GM18517 (cell line): ENCODE measurements at regions not wholly inside any gene's neighbourhood (a gene's known extent, or its start where the extent isn't known, plus 50 kb on each side); places are given as distances from the start of the nearest gene placed in this dataset.

Source experiments
- ATAC-seq: cut with Tn5 transposase; IDR thresholded peaks from one replicate; pipeline ENCODE4 v1.9.1; 2021; ENCODE audit warnings: mild to moderate bottlenecking, moderate library complexity; ENCODE audit not compliant: unreplicated experiment

DNA sequence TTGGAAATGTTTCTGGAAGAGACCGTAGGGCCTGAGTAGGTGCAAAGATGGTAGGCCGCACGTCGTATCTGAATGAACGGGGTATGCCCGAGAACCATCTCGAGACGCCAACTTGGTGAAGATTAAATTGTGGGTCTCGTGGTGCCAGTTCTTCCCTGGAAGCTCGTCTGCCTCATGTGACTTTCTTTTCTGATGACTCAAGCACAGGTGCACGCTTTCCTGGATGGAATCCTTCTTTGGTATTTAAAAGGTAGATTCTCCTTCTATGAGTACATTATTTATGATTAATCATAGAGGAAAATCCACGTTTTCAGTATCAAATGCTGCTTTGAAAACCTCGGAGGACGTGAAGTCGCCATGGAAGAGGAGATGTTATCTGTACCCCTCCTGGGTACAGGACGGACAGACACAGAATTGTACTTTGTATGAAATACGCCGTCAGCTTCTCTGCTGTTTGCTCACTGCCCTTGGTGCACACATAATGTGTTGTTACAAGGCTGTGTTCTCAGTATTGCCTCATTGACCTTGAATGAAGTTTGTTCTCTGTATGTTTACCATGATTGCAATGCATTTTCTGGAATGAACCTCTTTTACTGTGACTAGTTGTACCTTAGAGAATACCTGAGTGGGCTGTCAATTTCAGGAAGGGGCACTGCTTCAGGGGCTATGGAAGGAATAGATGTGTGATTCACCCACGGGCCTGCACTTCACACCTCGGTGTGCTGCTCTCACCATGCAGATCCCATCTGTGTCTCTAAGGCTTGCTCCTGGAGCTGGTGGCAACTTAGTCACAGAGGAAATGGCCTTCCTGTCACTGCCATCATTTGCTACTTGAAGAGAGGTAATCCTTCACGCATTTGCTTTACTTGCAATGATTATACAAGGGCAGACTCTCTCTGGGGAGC is 137.3 kb upstream of the RTL1 start:
- ATAC-seq: no peak

DNA sequence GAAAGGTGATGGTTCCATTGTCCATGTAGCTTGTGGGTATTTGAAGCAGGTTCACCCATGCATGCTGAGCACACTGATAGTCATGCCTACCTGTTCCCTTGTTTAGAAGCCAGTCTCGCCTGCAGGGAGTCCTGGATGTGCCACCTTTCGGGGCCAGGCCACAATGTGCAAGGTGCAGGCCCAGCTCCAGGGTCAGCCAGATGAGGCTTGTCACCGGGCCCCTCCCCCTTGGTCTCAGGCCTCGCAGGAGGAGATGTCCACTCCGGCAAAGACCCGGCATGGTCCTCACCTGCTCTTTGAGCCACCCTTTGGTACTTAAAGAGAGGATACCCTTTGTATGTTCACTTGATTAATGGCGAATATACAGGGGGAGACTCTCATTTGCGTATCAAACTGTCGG is 140.4 kb upstream of the RTL1 start:
- ATAC-seq: no peak

DNA sequence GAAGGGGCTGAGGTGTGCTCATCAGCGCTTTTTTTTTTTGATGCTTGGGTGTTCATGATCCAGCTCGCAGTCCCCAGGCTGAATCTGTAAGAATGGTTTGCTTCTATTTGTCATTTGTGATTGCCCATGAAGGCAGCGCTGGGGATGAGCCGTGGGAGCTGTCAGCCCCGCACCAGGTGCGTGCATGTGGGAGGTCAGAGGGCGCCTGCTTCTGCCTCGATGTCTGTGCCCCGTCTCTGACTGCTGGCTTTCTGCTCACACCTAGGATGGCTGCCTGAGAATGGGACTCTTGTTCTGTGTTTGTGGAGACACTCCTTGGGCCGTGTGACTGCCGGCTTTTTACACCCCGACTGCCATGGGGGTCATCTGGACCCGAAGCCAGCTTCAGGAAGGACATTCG is 141.2 kb upstream of the RTL1 start:
- no peak for ATAC-seq

DNA sequence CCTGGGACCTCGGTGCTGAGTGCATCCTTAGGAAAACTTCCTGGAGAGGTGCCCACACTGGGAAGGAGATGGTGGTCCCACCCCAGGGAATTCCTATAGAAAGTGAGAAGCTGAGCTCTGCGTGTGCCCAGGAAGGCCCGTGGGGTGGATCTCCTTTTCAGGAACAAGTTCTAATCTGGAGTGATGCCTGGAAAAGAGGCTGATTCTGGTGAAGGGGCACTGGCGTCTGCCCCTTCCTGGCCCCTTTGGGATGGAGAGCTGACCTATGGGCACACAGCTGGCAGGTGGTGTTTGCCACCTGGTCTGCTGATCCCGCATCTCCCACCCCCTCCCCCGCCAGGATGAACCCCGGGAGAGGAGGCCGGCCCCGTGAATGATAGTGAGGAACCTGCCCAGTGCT is 142.0 kb upstream of the RTL1 start:
- ATAC-seq: no peak

DNA sequence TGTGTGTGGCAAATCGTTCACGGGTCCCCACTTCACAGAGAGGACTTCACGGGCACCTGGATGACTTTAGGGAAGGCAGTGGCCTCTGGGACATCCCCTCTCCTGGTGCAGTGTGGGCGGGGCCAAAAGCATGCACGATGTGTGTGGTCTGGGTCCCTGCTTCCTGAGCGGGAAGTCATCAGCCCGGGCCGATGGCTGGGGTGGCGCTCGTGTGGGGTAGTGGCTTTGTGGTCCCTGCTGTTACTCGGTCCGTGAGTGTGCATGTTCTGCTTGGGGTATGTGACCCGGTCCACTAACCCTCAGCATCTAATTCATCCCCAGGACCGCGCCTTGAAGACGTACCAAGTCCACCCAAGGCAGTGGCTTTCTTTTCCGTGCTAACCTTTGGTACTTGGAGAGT is 142.5 kb upstream of the RTL1 start:
- no peak for ATAC-seq

DNA sequence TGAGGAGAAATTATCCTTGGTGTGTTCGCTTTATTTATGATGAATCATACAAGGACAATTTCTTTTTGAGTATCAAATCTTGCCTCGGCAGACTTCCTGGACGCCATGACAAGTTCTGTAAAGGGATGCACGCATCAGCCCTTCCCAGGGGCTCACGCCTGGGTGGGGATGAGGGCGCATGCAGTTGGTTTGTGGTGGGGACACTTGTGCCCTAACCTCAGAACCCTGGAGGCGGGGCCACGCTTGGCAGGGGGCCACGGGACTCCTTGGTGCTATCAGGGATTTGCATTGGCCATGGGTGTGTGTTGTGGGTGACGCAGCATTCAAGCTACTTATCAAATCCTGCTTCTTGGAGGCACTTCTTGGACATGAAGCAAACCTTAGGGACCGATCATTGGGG is 143.8 kb upstream of the RTL1 start:
- ATAC-seq: no peak

- ATAC-seq: no peak
Observed at GRCh38 chr14:101048766-101049165, 145.2 kb upstream of the RTL1 start.

GRCh38 chr14:101049511-101049910 is 146.0 kb upstream of the RTL1 start:
- ATAC-seq: no peak

DNA sequence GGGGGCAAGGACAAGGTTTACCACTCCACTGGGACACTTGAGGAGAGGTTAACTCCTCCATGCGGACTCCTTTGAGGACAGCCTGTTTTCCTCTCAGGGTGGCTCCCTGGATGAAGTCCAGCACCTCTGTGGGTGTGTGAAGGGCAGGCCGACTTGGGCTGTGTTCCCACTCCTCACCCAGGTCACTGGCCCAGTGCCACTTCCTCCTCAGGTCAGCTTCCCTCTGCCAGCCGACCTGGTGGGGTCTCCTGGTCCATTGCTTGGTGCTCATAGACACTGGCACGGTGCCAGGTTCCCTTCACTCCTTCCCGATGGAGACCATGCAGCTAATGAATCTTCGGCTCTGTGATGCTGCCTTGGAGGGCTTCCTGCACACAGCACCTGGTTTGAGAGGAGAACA is 146.4 kb upstream of the RTL1 start:
- ATAC-seq: no peak

DNA sequence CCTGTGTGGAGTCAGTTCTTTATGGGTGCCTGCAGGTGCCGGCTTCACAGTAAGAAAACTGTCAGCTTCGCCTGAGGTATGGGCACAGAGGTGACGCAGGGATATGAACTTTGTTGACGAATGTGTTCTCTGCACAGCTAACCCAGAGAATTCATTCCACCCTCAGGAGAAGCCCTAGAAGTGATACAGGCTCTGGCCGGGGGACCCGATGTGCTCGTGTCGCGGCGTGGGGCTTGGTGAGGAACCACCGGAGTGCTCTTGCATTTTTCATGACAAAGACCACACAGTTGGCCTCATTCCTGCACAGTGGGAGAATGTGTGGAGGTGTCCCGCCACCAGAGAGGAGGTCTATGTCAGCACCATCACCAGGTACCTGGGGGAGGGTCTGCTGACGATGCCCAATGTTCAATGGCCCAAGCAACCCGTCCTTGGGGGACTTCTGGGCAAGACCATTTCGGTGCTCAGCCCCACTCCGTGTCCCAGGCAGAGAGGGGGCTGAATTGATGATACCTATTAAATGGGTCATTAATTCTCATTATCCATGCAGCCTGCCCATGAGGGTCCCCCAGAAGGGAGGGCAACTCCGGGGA is 147.5 kb upstream of the RTL1 start:
- ATAC-seq: no peak

- ATAC-seq: no peak
Observed at GRCh38 chr14:101054671-101055070, 151.1 kb upstream of the RTL1 start.

GRCh38 chr14:101055106-101055662 is 151.7 kb upstream of the RTL1 start:
- ATAC-seq: no peak

DNA sequence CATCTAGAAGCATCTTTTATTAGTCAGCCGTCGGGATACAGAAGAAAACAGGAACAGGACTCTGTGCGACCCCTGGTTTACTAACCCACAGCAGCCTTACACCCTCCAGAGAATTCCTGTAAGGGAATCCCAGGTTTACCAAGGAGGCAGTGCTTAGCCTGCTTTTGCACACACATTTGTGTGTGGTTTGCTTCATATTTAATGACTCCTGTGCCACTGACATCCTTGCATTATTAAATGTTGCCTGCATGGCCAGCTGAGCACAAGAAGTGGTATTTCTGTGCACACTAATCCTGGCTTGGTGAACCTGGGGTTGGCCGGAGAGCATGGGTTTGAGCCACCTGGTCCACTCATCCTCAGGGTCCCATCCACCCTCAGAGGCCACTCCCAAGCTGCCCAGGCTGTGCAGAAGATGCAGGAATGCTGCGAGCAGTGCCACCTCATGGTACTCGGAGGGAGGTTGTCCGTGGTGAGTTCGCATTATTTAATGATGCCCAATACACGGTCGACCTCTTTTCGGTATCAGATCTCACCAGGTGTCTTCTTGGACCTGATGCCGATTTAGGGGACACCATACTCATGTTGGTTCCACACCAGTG is 152.4 kb upstream of the RTL1 start:
- no peak for ATAC-seq

DNA sequence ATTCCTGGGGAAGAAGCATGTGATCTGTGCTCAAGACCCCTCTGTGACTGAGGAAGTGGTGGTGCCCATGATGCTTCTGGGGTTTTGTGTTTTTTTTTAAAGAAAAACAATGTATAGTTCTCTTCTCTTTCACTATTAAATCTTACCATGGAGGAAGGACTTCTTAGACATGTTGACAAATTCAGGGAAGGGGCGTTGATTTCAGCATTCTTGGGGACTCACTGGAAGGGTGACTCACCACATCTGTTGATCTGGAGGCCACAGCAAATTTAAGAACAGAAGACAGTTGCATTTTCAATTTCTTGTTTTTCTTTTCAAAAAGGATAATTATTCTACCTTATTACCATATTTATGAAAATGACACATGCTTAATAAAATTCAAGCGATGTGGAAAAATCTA is 152.9 kb upstream of the RTL1 start:
- no peak for ATAC-seq

DNA sequence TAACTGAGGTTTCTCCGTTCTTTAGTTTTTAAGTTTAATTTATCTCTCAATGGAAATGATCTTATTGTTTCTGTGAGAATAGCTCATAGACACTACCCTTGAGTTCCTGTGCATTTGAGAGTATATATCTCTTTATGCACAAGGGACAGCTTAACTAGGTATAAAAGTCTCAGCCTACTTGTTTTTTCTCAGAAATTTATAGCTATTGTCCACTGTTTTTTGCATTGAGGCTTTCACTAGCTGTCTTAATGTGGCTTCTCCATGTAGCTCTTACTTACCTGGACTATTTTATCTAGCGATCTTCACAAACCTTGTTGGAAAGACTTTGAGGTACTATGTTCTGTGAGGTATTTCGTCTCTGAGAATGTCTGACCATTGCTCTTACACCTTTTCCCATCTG is 153.9 kb upstream of the RTL1 start:
- no peak for ATAC-seq

GRCh38 chr14:101058571-101058970 is 155.0 kb upstream of the RTL1 start:
- ATAC-seq: no peak

DNA sequence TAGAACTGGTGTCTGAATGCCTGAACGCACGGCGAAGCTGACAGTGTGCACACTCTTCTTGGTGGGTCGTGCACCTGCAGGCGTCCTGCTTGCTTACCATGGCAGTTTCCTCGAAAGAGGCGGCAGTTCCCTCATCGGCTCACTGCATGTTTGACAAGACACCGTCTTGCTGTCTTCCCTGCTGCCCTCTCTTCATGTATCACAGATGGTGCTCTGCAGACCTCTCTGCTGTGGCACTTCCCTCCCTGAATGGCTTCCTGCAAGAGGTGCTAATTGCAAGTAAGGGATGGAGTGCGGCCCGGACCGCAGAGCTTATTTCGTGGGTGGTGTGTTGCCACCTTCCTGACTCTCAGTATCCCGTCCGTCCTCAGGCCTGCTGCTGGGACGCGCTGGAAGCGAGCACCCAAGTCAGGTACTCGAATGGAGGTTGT is 156.7 kb upstream of the RTL1 start:
- ATAC-seq: no peak

DNA sequence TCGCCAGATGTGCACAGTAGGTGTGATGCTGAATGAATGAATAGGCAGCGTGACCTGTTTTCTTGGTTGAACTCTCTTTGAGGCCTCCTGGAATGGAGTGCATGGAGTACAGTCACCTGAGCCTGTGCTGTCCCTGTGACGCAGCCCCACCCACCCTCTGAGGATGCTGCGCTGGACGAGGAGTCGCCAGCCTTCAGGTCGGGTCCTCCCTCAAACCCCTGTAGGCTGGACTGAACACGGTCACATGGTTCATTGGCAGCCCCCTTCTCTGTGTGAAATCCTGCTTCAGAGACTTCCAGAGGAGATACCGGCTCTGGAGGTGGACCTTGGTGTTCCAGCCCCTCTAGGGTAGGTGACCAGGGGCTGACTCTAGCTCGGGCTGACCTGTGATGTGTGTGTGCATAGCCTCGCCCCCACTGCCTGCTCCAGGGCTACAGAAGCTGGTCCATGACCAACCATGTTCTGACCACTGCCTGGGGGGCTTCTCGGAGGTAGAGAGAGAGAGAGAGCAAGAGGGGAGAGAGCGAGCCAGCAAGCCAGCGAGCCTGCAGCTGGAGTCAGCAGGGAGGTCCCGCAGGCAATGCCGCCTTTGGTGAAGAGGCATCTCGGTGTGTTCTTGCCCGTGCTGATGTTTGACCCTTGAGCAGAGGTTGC is 158.0 kb upstream of the RTL1 start:
- ATAC-seq: no peak

DNA sequence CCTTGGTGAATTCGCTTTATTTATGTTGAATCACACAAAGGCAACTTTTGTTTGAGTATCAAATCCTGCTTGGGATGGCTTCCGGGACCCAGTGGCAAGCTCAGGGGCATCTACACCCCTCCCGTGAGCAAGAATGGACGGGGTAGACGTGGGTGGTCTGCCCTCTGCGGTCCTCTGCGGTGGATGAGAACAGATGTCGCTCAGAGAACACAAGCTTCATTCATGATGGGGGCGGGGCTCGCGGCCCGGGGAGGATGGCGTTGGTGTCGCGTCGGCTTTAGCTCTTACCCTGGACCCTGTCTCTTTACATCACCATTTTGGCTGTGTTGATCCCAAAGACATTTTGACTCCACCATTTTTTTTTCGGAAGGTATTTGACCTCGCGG is 158.5 kb upstream of the RTL1 start:
- no peak for ATAC-seq

- ATAC-seq: no peak
Observed at GRCh38 chr14:101062601-101063000, 159.1 kb upstream of the RTL1 start.

DNA sequence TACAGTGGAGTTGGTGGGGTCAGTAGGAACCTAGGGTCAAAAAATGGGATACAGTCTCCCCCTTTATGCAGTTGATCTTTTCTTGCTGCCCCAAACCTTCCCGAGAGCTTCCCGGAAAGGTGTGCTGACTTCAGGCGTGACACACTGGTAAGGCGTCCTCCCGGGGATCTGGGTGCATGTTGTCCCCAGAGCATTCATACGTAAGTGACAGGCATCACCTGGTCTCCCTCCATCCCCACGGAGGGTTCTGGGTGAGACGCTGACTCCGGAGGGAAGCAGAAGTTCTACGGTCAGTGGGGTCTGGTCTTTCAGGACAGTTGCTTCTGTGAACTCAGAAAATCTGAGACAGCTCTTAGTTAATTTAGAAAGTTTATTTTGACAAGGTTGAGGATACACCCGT is 159.6 kb upstream of the RTL1 start:
- no peak for ATAC-seq
